ENCODE measurements at regions not wholly inside any gene's neighbourhood (a gene's known extent, or its start where the extent isn't known, plus 50 kb on each side); places are given as distances from the start of the nearest gene placed in this dataset.

- no peak for DNase-seq (ENCODE audit: low spot score)
- Histone ChIP-seq H3K4me2 (ENCODE audit: insufficient read depth, low read length, poor library complexity, severe bottlenecking) (no peak overlapping the region), H2BK120ac (ENCODE audit: low read depth, low read length) (no peak overlapping the region), H3K79me1 (ENCODE audit: low read depth, low read length) (no peaks in the 10 kb centered on the region), H3K23ac (ENCODE audit: low read depth, low read length, poor library complexity) (no peak overlapping the region), H3K27ac (replicated peaks; ENCODE audit: low read length) (no peak overlapping the region), H3K14ac (ENCODE audit: low read length) (no peak overlapping the region), H2AK5ac (ENCODE audit: low read depth, low read length) (no peak overlapping the region), H3K4me1 (ENCODE audit: control insufficient read depth in 2 of 2, insufficient read depth in 1 of 2, low read depth in 1 of 2, low read length in 2 of 2) (peaks cover 0 to 2% of the 10 kb centered on the region in 2 donors), H3K36me3 (replicated peaks in 1 of 2; ENCODE audit: control insufficient read depth in 2 of 2, insufficient read depth in 2 of 2, low read length in 2 of 2) (no peaks in the 10 kb centered on the region), H3K27me3 (ENCODE audit: control insufficient read depth in 3 of 3, insufficient read depth in 3 of 3, low read depth in 1 of 3, low read length in 3 of 3) (no peaks in the 10 kb centered on the region), H3K4me3 (ENCODE audit: low read length in 2 of 2) (no peak overlapping the region), H4K91ac (ENCODE audit: low read depth, low read length, poor library complexity) (no peak overlapping the region), H2BK12ac (ENCODE audit: low read length) (no peak overlapping the region), H2BK5ac (ENCODE audit: low read length) (peak overlapping the region; percentile 75), H3K4ac (ENCODE audit: low read length) (no peak overlapping the region), H3K18ac (ENCODE audit: low read length) (peak overlapping the region; percentile 7), H2BK15ac (ENCODE audit: low read length) (no peak overlapping the region), H2AFZ (ENCODE audit: low read length) (peak overlapping the region; percentile 32), H3K9ac (ENCODE audit: low read depth, low read length, poor library complexity) (no peak overlapping the region), H3K9me3 (replicated peaks in 1 of 2; ENCODE audit: control insufficient read depth in 2 of 2, insufficient read depth in 1 of 2, low read depth in 1 of 2, low read length in 2 of 2) (no peaks in the 10 kb centered on the region), H4K8ac (ENCODE audit: low read depth, low read length) (no peak overlapping the region)
- no CpG with 5 or more reads among the region's 22 CpGs for WGBS, 2 donors (ENCODE audit: extremely low coverage in 2 of 2, insufficient read length in 2 of 2, insufficient replicate concordance in 1 of 2)
Measured at GRCh38 chr4:180100433-180101344, 2142.5 kb upstream of the TENM3 start.

- Histone ChIP-seq H3K36me3 (replicated peaks in 1 of 2; ENCODE audit: control insufficient read depth in 2 of 2, insufficient read depth in 2 of 2, low read length in 2 of 2) (no peaks in the 10 kb centered on the region), H3K27ac (replicated peaks; ENCODE audit: low read length) (no peak overlapping the region)
Measured at GRCh38 chr4:180101348-180102083, 2141.7 kb upstream of the TENM3 start.

GRCh38 chr4:180103794-180104193 is 2139.4 kb upstream of the TENM3 start:
- peaks cover 0 to 2% of the 10 kb centered on the region in 2 donors for H3K4me1 ChIP-seq (ENCODE audit: control insufficient read depth in 2 of 2, insufficient read depth in 1 of 2, low read depth in 1 of 2, low read length in 2 of 2)
- 100% methylated on average over 1 of the region's 3 CpGs; no CpG with 5 or more reads in 1 of the 2 donors for WGBS, 2 donors (ENCODE audit: extremely low coverage in 2 of 2, insufficient read length in 2 of 2, insufficient replicate concordance in 1 of 2)
- H3K23ac ChIP-seq (ENCODE audit: low read depth, low read length, poor library complexity) = no peak overlapping the region

More at GRCh38 chr4:180101348-180102083, 2141.7 kb upstream of the TENM3 start:
- H3K4me3 ChIP-seq (ENCODE audit: low read length in 2 of 2) = no peak overlapping the region
- no peak overlapping the region for H4K91ac ChIP-seq (ENCODE audit: low read depth, low read length, poor library complexity)
- H2BK12ac ChIP-seq (ENCODE audit: low read length) = peak overlapping the region; percentile 41
- H2BK15ac ChIP-seq (ENCODE audit: low read length) = peak overlapping the region; percentile 67
- WGBS, 2 donors (ENCODE audit: extremely low coverage in 2 of 2, insufficient read length in 2 of 2, insufficient replicate concordance in 1 of 2) = no CpG with 5 or more reads among the region's 28 CpGs
- peak overlapping the region; percentile 32 for H2AFZ ChIP-seq (ENCODE audit: low read length)
- peak overlapping the region; percentile 98 for H3K14ac ChIP-seq (ENCODE audit: low read length)
- no peaks in the 10 kb centered on the region for H3K27me3 ChIP-seq (ENCODE audit: control insufficient read depth in 3 of 3, insufficient read depth in 3 of 3, low read depth in 1 of 3, low read length in 3 of 3)
- H3K4me1 ChIP-seq (ENCODE audit: control insufficient read depth in 2 of 2, insufficient read depth in 1 of 2, low read depth in 1 of 2, low read length in 2 of 2) = peaks cover 0 to 2% of the 10 kb centered on the region in 2 donors
- no peaks in the 10 kb centered on the region for H3K9me3 ChIP-seq (replicated peaks in 1 of 2; ENCODE audit: control insufficient read depth in 2 of 2, insufficient read depth in 1 of 2, low read depth in 1 of 2, low read length in 2 of 2)
- H3K79me1 ChIP-seq (ENCODE audit: low read depth, low read length) = no peaks in the 10 kb centered on the region
- no peak overlapping the region for H2AK5ac ChIP-seq (ENCODE audit: low read depth, low read length)
- H3K9ac ChIP-seq (ENCODE audit: low read depth, low read length, poor library complexity) = peak overlapping the region; percentile 70
- peak overlapping the region; percentile 75 for H2BK5ac ChIP-seq (ENCODE audit: low read length)
- H3K4me2 ChIP-seq (ENCODE audit: insufficient read depth, low read length, poor library complexity, severe bottlenecking) = no peak overlapping the region
- DNase-seq (ENCODE audit: low spot score) = no peak
- H3K4ac ChIP-seq (ENCODE audit: low read length) = no peak overlapping the region
- no peak overlapping the region for H2BK120ac ChIP-seq (ENCODE audit: low read depth, low read length)
- no peak overlapping the region for H3K23ac ChIP-seq (ENCODE audit: low read depth, low read length, poor library complexity)
- H4K8ac ChIP-seq (ENCODE audit: low read depth, low read length) = no peak overlapping the region
- peak overlapping the region; percentile 64 for H3K18ac ChIP-seq (ENCODE audit: low read length)

GRCh38 chr4:180105362-180105761 is 2137.8 kb upstream of the TENM3 start:
- Histone ChIP-seq H3K4me3 (ENCODE audit: low read length in 2 of 2) (no peak overlapping the region), H2BK15ac (ENCODE audit: low read length) (no peak overlapping the region), H2BK5ac (ENCODE audit: low read length) (no peak overlapping the region), H2BK120ac (ENCODE audit: low read depth, low read length) (no peak overlapping the region), H4K8ac (ENCODE audit: low read depth, low read length) (no peak overlapping the region), H3K9me3 (replicated peaks in 1 of 2; ENCODE audit: control insufficient read depth in 2 of 2, insufficient read depth in 1 of 2, low read depth in 1 of 2, low read length in 2 of 2) (no peaks in the 10 kb centered on the region), H3K4me2 (ENCODE audit: insufficient read depth, low read length, poor library complexity, severe bottlenecking) (no peak overlapping the region), H2AFZ (ENCODE audit: low read length) (no peak overlapping the region), H3K14ac (ENCODE audit: low read length) (no peak overlapping the region), H4K91ac (ENCODE audit: low read depth, low read length, poor library complexity) (no peak overlapping the region), H3K4ac (ENCODE audit: low read length) (no peak overlapping the region), H3K18ac (ENCODE audit: low read length) (no peak overlapping the region), H3K27ac (replicated peaks; ENCODE audit: low read length) (no peak overlapping the region), H3K27me3 (ENCODE audit: control insufficient read depth in 3 of 3, insufficient read depth in 3 of 3, low read depth in 1 of 3, low read length in 3 of 3) (peaks cover 0 to 5% (median 0%) of the 10 kb centered on the region in 3 experiments), H2AK5ac (ENCODE audit: low read depth, low read length) (no peak overlapping the region), H3K4me1 (ENCODE audit: control insufficient read depth in 2 of 2, insufficient read depth in 1 of 2, low read depth in 1 of 2, low read length in 2 of 2) (no peaks in the 10 kb centered on the region), H3K79me1 (ENCODE audit: low read depth, low read length) (no peaks in the 10 kb centered on the region), H3K23ac (ENCODE audit: low read depth, low read length, poor library complexity) (no peak overlapping the region), H2BK12ac (ENCODE audit: low read length) (no peak overlapping the region), H3K36me3 (replicated peaks in 1 of 2; ENCODE audit: control insufficient read depth in 2 of 2, insufficient read depth in 2 of 2, low read length in 2 of 2) (no peaks in the 10 kb centered on the region), H3K9ac (ENCODE audit: low read depth, low read length, poor library complexity) (no peak overlapping the region)
- no CpG with 5 or more reads among the region's 3 CpGs for WGBS, 2 donors (ENCODE audit: extremely low coverage in 2 of 2, insufficient read length in 2 of 2, insufficient replicate concordance in 1 of 2)
- no peak for DNase-seq (ENCODE audit: low spot score)

More at GRCh38 chr4:180103794-180104193, 2139.4 kb upstream of the TENM3 start:
- Histone ChIP-seq H3K79me1 (ENCODE audit: low read depth, low read length) (no peaks in the 10 kb centered on the region), H3K4ac (ENCODE audit: low read length) (no peak overlapping the region), H3K36me3 (replicated peaks in 1 of 2; ENCODE audit: control insufficient read depth in 2 of 2, insufficient read depth in 2 of 2, low read length in 2 of 2) (no peaks in the 10 kb centered on the region), H3K27ac (replicated peaks; ENCODE audit: low read length) (no peak overlapping the region), H2BK15ac (ENCODE audit: low read length) (no peak overlapping the region), H3K14ac (ENCODE audit: low read length) (no peak overlapping the region), H2AK5ac (ENCODE audit: low read depth, low read length) (no peak overlapping the region), H2BK120ac (ENCODE audit: low read depth, low read length) (no peak overlapping the region), H3K4me3 (ENCODE audit: low read length in 2 of 2) (no peak overlapping the region), H2BK12ac (ENCODE audit: low read length) (no peak overlapping the region), H3K27me3 (ENCODE audit: control insufficient read depth in 3 of 3, insufficient read depth in 3 of 3, low read depth in 1 of 3, low read length in 3 of 3) (peaks cover 0 to under 1% (median 0%) of the 10 kb centered on the region in 3 experiments), H2AFZ (ENCODE audit: low read length) (no peak overlapping the region), H4K8ac (ENCODE audit: low read depth, low read length) (no peak overlapping the region), H2BK5ac (ENCODE audit: low read length) (no peak overlapping the region), H3K9ac (ENCODE audit: low read depth, low read length, poor library complexity) (no peak overlapping the region), H3K4me2 (ENCODE audit: insufficient read depth, low read length, poor library complexity, severe bottlenecking) (no peak overlapping the region), H3K18ac (ENCODE audit: low read length) (no peak overlapping the region), H3K9me3 (replicated peaks in 1 of 2; ENCODE audit: control insufficient read depth in 2 of 2, insufficient read depth in 1 of 2, low read depth in 1 of 2, low read length in 2 of 2) (no peaks in the 10 kb centered on the region), H4K91ac (ENCODE audit: low read depth, low read length, poor library complexity) (no peak overlapping the region)
- no peak for DNase-seq (ENCODE audit: low spot score)

All from neuronal stem cell (in vitro differentiated cells).